SJCRH30 (cell line): ENCODE measurements at regions not wholly inside any gene's neighbourhood (a gene's known extent, or its start where the extent isn't known, plus 50 kb on each side); places are given as distances from the start of the nearest gene placed in this dataset.

Experiments used
- DNase-seq, 2 experiments: peaks; one replicate each; pipeline ENCODE4 v3.0.0-alpha.2; 2015 to 2020
- H3K27ac ChIP-seq: fragments of 250-450 bp; sonication (Bioruptor Pico); 2 replicates; pipeline ENCODE4 v1.5.1; 2020; ENCODE audit warnings: mild to moderate bottlenecking, moderate library complexity
- H3K27me3 ChIP-seq: fragments of 250-450 bp; sonication (Bioruptor Pico); 2 replicates; pipeline ENCODE4 v1.5.1; 2020; ENCODE audit warnings: mild to moderate bottlenecking, moderate library complexity
- H3K36me3 ChIP-seq: fragments of 250-450 bp; sonication (Bioruptor Pico); 2 replicates; pipeline ENCODE4 v1.5.1; 2020; ENCODE audit warnings: mild to moderate bottlenecking, moderate library complexity
- H3K4me1 ChIP-seq: fragments of 250-450 bp; sonication (Bioruptor Pico); 2 replicates; pipeline ENCODE4 v1.5.1; 2020; ENCODE audit warnings: mild to moderate bottlenecking, moderate library complexity
- H3K4me3 ChIP-seq: fragments of 250-450 bp; sonication (Bioruptor Pico); 2 replicates; pipeline ENCODE4 v1.5.1; 2020; ENCODE audit warnings: mild to moderate bottlenecking, moderate library complexity
- H3K9me3 ChIP-seq: fragments of 250-450 bp; sonication (Bioruptor Pico); replicated peaks from 2 replicates; pipeline ENCODE4 v1.5.1; 2020; ENCODE audit warnings: mild to moderate bottlenecking, moderate library complexity

GRCh38 chr2:111219285-111219684 lies 98.6 kb downstream of the BCL2L11 start:
- H3K27ac ChIP-seq = peak overlapping the region; percentile 39
- no peak overlapping the region for H3K4me3 ChIP-seq
- H3K27me3 ChIP-seq = no peaks in the 10 kb centered on the region
- DNase-seq = peak; percentile 64 to 67
- no peaks in the 10 kb centered on the region for H3K36me3 ChIP-seq
- H3K9me3 ChIP-seq = no peaks in the 10 kb centered on the region; the same call in 1 of the 2 replicates
- H3K4me1 ChIP-seq = peaks cover 14% of the 10 kb centered on the region

GRCh38 chr2:111219734-111220505 lies 99.2 kb downstream of the BCL2L11 start:
- no peaks in the 10 kb centered on the region; the same call in 1 of the 2 replicates for H3K9me3 ChIP-seq
- H3K27me3 ChIP-seq = no peaks in the 10 kb centered on the region
- no peak overlapping the region for H3K4me3 ChIP-seq
- no peak for DNase-seq
- H3K27ac ChIP-seq = peak overlapping the region; percentile 39
- H3K36me3 ChIP-seq = no peaks in the 10 kb centered on the region
- peaks cover 14% of the 10 kb centered on the region for H3K4me1 ChIP-seq

- DNase-seq = no peak
- H3K4me1 ChIP-seq = peaks cover 14% of the 10 kb centered on the region
- no peak overlapping the region for H3K4me3 ChIP-seq
- H3K27ac ChIP-seq = no peak overlapping the region
- no peaks in the 10 kb centered on the region for H3K36me3 ChIP-seq
- H3K27me3 ChIP-seq = no peaks in the 10 kb centered on the region
- H3K9me3 ChIP-seq = no peaks in the 10 kb centered on the region; the same call in 1 of the 2 replicates
These were observed 100.2 kb downstream of the BCL2L11 start for GRCh38 chr2:111220962-111221361.

GRCh38 chr2:111221701-111222100 lies 101.0 kb downstream of the BCL2L11 start:
- H3K27ac ChIP-seq = no peak overlapping the region

GRCh38 chr2:111222204-111222866 lies 101.6 kb downstream of the BCL2L11 start:
- H3K4me3 ChIP-seq = no peak overlapping the region
- peaks cover 21% of the 10 kb centered on the region for H3K4me1 ChIP-seq
- H3K27ac ChIP-seq = no peak overlapping the region
- no peaks in the 10 kb centered on the region for H3K36me3 ChIP-seq
- no peaks in the 10 kb centered on the region for H3K27me3 ChIP-seq
- no peaks in the 10 kb centered on the region; the same call in 1 of the 2 replicates for H3K9me3 ChIP-seq
- no peak for DNase-seq

More at GRCh38 chr2:111221701-111222100, 101.0 kb downstream of the BCL2L11 start:
- Histone ChIP-seq H3K36me3 (no peaks in the 10 kb centered on the region), H3K4me3 (no peak overlapping the region), H3K9me3 (no peaks in the 10 kb centered on the region; the same call in 1 of the 2 replicates), H3K4me1 (peaks cover 15% of the 10 kb centered on the region), H3K27me3 (no peaks in the 10 kb centered on the region)
- DNase-seq = no peak

GRCh38 chr2:111225856-111226255 lies 105.1 kb downstream of the BCL2L11 start:
- DNase-seq = no peak
- Histone ChIP-seq H3K27me3 (no peaks in the 10 kb centered on the region), H3K4me1 (peaks cover 20% of the 10 kb centered on the region), H3K36me3 (no peaks in the 10 kb centered on the region), H3K27ac (no peak overlapping the region), H3K9me3 (peaks cover 3% of the 10 kb centered on the region; the same call in 1 of the 2 replicates), H3K4me3 (no peak overlapping the region)

- H3K9me3 ChIP-seq = peaks cover 3% of the 10 kb centered on the region; the same call in 1 of the 2 replicates
- H3K27ac ChIP-seq = no peak overlapping the region; the same call in 1 of the 2 replicates
- no peaks in the 10 kb centered on the region for H3K36me3 ChIP-seq
- H3K27me3 ChIP-seq = no peaks in the 10 kb centered on the region
- no peak overlapping the region for H3K4me3 ChIP-seq
- peak in 1 of 2 experiments; percentile 54 for DNase-seq
- peaks cover 20% of the 10 kb centered on the region for H3K4me1 ChIP-seq
These were observed 106.4 kb downstream of the BCL2L11 start for GRCh38 chr2:111226876-111227700.

- Histone ChIP-seq H3K9me3 (peaks cover 3% of the 10 kb centered on the region; the same call in 1 of the 2 replicates), H3K4me3 (no peak overlapping the region), H3K27ac (peak overlapping the region; percentile 23; the same call in 1 of the 2 replicates), H3K27me3 (no peaks in the 10 kb centered on the region), H3K36me3 (no peaks in the 10 kb centered on the region), H3K4me1 (peaks cover 20% of the 10 kb centered on the region)
- DNase-seq = peak; percentile 67 to 75
These were observed 107.0 kb downstream of the BCL2L11 start for GRCh38 chr2:111227716-111228141.

- Histone ChIP-seq H3K27ac (no peak overlapping the region), H3K4me3 (no peak overlapping the region), H3K36me3 (no peaks in the 10 kb centered on the region), H3K27me3 (no peaks in the 10 kb centered on the region), H3K9me3 (peaks cover 3% of the 10 kb centered on the region; the same call in 1 of the 2 replicates), H3K4me1 (peaks cover 19% of the 10 kb centered on the region)
- DNase-seq = no peak
These were observed 111.0 kb downstream of the BCL2L11 start for GRCh38 chr2:111231532-111232252.

- Histone ChIP-seq H3K4me1 (no peaks in the 10 kb centered on the region), H3K4me3 (no peak overlapping the region), H3K27ac (no peak overlapping the region), H3K9me3 (no peaks in the 10 kb centered on the region; the same call in 1 of the 2 replicates), H3K27me3 (no peaks in the 10 kb centered on the region), H3K36me3 (no peaks in the 10 kb centered on the region)
- no peak for DNase-seq
These were observed 114.7 kb downstream of the BCL2L11 start for GRCh38 chr2:111235192-111236015.

GRCh38 chr2:111236025-111236424 lies 115.3 kb downstream of the BCL2L11 start:
- Histone ChIP-seq H3K27ac (no peak overlapping the region), H3K36me3 (no peaks in the 10 kb centered on the region), H3K9me3 (no peaks in the 10 kb centered on the region; the same call in 1 of the 2 replicates), H3K4me3 (no peak overlapping the region), H3K4me1 (no peaks in the 10 kb centered on the region), H3K27me3 (no peaks in the 10 kb centered on the region)
- DNase-seq = no peak

GRCh38 chr2:111238296-111238695 lies 117.6 kb downstream of the BCL2L11 start:
- no peaks in the 10 kb centered on the region for H3K36me3 ChIP-seq
- no peak overlapping the region for H3K4me3 ChIP-seq
- no peaks in the 10 kb centered on the region for H3K27me3 ChIP-seq
- DNase-seq = no peak
- H3K4me1 ChIP-seq = no peaks in the 10 kb centered on the region
- H3K9me3 ChIP-seq = no peaks in the 10 kb centered on the region; the same call in 1 of the 2 replicates
- H3K27ac ChIP-seq = no peak overlapping the region

GRCh38 chr2:111239107-111239506 lies 118.4 kb downstream of the BCL2L11 start:
- H3K9me3 ChIP-seq = no peaks in the 10 kb centered on the region; the same call in 1 of the 2 replicates
- no peaks in the 10 kb centered on the region for H3K36me3 ChIP-seq
- no peak for DNase-seq
- no peak overlapping the region for H3K27ac ChIP-seq
- no peak overlapping the region for H3K4me3 ChIP-seq
- H3K4me1 ChIP-seq = no peaks in the 10 kb centered on the region
- H3K27me3 ChIP-seq = no peaks in the 10 kb centered on the region
